ENCODE measurements at regions not wholly inside any gene's neighbourhood (a gene's known extent, or its start where the extent isn't known, plus 50 kb on each side); places are given as distances from the start of the nearest gene placed in this dataset.

- H2AFZ ChIP-seq (replicated peaks; ENCODE audit: low read length, poor library complexity), result no peak overlapping the region
These were observed 124.2 kb upstream of the TSPAN8 start for GRCh38 chr12:71282020-71282419.

More at GRCh38 chr12:71282020-71282419, 124.2 kb upstream of the TSPAN8 start:
- H3K23ac ChIP-seq (ENCODE audit: low read depth, low read length), result no peak overlapping the region
- no peak overlapping the region for H3K18ac ChIP-seq (ENCODE audit: low read depth, low read length)
- no peak overlapping the region for H4K8ac ChIP-seq (ENCODE audit: low read depth in 2 of 2, low read length in 2 of 2)
- H2BK120ac ChIP-seq (ENCODE audit: low read depth, low read length), result no peak overlapping the region
- DNase-seq, result no peak
- no peak overlapping the region for H2AK9ac ChIP-seq (replicated peaks; ENCODE audit: low read depth, low read length, poor library complexity)
- CTCF ChIA-PET, result no interaction called here
- H4K5ac ChIP-seq (ENCODE audit: low read depth, low read length), result no peak overlapping the region
- POLR2A ChIA-PET (ENCODE audit: unreplicated experiment), result no interaction called here
- H3K27ac ChIP-seq (ENCODE audit: insufficient read depth, low read length), result no peak overlapping the region
- H3K27me3 ChIP-seq (ENCODE audit: control insufficient read depth, insufficient read depth, low read length), result no peaks in the 10 kb centered on the region
- no peaks in the 10 kb centered on the region for H3K36me3 ChIP-seq (ENCODE audit: control insufficient read depth, insufficient read depth, low read length)
- H3K56ac ChIP-seq (ENCODE audit: extremely low read depth, insufficient read depth, low read length), result no peak overlapping the region
- no CpG with 5 or more reads among the region's 4 CpGs for WGBS, 2 experiments (ENCODE audit: extremely low coverage in 2 of 2, insufficient read length in 1 of 2)
- no peak overlapping the region for H3K4me2 ChIP-seq (ENCODE audit: low read depth, low read length)
- intact Hi-C loops (cut with micrococcal nuclease) (no loop called here), dilution Hi-C loops (cut with HindIII; ENCODE audit: low sequenced_read_pairs, unreplicated experiment) (no loop called here), in situ Hi-C loops (cut with MboI; ENCODE audit: low sequenced_read_pairs) (no loop called here)
- H3K9ac ChIP-seq (ENCODE audit: low read depth, low read length), result no peak overlapping the region
- no TSS peak for BruUV-seq (replicated peaks)
- no peak overlapping the region for H3K14ac ChIP-seq (replicated peaks; ENCODE audit: low read depth, low read length)
- H4K20me1 ChIP-seq (ENCODE audit: insufficient read depth, low read length), result no peaks in the 10 kb centered on the region
- H3K4me3 ChIP-seq (ENCODE audit: insufficient read depth, low read depth, low read length), result no peak overlapping the region
- H3K79me1 ChIP-seq (ENCODE audit: low read depth in 1 of 2, low read length in 2 of 2), result no peaks in the 10 kb centered on the region
- no peaks in the 10 kb centered on the region for H3K4me1 ChIP-seq (ENCODE audit: control insufficient read depth, insufficient read depth, low read length)
- no peak overlapping the region for H2BK5ac ChIP-seq (ENCODE audit: low read depth, low read length, poor library complexity, severe bottlenecking)
- no peak for ATAC-seq (ENCODE audit: low read depth)
- H2AK5ac ChIP-seq (ENCODE audit: low read depth, low read length), result no peak overlapping the region
- no peak overlapping the region for H2BK20ac ChIP-seq (ENCODE audit: low read depth, low read length)
- H4K91ac ChIP-seq (ENCODE audit: insufficient read depth, low read depth, low read length), result no peak overlapping the region
- H3K9me3 ChIP-seq (ENCODE audit: control insufficient read depth, insufficient read depth, low read length), result peaks cover 5% of the 10 kb centered on the region; the same call in 1 of the 2 replicates
- no peak overlapping the region for H2BK15ac ChIP-seq (ENCODE audit: low read depth, low read length)
- no peaks in the 10 kb centered on the region for H3K9me1 ChIP-seq (ENCODE audit: insufficient read depth, low read length)
- TF ChIP-seq, protein P1, sequence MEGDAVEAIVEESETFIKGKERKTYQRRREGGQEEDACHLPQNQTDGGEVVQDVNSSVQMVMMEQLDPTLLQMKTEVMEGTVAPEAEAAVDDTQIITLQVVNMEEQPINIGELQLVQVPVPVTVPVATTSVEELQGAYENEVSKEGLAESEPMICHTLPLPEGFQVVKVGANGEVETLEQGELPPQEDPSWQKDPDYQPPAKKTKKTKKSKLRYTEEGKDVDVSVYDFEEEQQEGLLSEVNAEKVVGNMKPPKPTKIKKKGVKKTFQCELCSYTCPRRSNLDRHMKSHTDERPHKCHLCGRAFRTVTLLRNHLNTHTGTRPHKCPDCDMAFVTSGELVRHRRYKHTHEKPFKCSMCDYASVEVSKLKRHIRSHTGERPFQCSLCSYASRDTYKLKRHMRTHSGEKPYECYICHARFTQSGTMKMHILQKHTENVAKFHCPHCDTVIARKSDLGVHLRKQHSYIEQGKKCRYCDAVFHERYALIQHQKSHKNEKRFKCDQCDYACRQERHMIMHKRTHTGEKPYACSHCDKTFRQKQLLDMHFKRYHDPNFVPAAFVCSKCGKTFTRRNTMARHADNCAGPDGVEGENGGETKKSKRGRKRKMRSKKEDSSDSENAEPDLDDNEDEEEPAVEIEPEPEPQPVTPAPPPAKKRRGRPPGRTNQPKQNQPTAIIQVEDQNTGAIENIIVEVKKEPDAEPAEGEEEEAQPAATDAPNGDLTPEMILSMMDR (conservative IDR thresholded peaks at IDR 0.05; ENCODE audit: low read depth, low read length), result no peak
- no peak for TF ChIP-seq MAFK (IDR thresholded peaks at IDR 0.05; ENCODE audit: low read depth, low read length)
- TF ChIP-seq BHLHE40 (IDR thresholded peaks at IDR 0.05; ENCODE audit: low read depth, low read length), result no peak
- TF ChIP-seq, protein P2, sequence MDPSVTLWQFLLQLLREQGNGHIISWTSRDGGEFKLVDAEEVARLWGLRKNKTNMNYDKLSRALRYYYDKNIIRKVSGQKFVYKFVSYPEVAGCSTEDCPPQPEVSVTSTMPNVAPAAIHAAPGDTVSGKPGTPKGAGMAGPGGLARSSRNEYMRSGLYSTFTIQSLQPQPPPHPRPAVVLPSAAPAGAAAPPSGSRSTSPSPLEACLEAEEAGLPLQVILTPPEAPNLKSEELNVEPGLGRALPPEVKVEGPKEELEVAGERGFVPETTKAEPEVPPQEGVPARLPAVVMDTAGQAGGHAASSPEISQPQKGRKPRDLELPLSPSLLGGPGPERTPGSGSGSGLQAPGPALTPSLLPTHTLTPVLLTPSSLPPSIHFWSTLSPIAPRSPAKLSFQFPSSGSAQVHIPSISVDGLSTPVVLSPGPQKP (IDR thresholded peaks at IDR 0.05; ENCODE audit: borderline replicate concordance, low read depth, low read length), result no peak
- no peak for TF ChIP-seq RAD21 (IDR thresholded peaks at IDR 0.05; ENCODE audit: low read length)
- no peak for TF ChIP-seq NFE2L2 (IDR thresholded peaks at IDR 0.05; ENCODE audit: low read depth, low read length)
- TF ChIP-seq, protein P3, sequence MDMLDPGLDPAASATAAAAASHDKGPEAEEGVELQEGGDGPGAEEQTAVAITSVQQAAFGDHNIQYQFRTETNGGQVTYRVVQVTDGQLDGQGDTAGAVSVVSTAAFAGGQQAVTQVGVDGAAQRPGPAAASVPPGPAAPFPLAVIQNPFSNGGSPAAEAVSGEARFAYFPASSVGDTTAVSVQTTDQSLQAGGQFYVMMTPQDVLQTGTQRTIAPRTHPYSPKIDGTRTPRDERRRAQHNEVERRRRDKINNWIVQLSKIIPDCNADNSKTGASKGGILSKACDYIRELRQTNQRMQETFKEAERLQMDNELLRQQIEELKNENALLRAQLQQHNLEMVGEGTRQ (IDR thresholded peaks at IDR 0.05; ENCODE audit: low read depth, low read length), result no peak
- TF ChIP-seq CEBPB (IDR thresholded peaks at IDR 0.05; ENCODE audit: low read depth, low read length), result no peak
- no peak for TF ChIP-seq SMC3 (IDR thresholded peaks at IDR 0.05; ENCODE audit: low read depth, low read length)
- TF ChIP-seq MXI1 (IDR thresholded peaks at IDR 0.05; ENCODE audit: borderline replicate concordance, low read depth, low read length), result no peak
- TF ChIP-seq RCOR1 (IDR thresholded peaks at IDR 0.05; ENCODE audit: insufficient replicate concordance, low read length), result no peak
- TF ChIP-seq POLR2A (IDR thresholded peaks at IDR 0.05; ENCODE audit: low read depth, low read length), result no peak
- TF ChIP-seq MAZ (IDR thresholded peaks at IDR 0.05; ENCODE audit: borderline replicate concordance, low read depth, low read length), result no peak
- no peak for TF ChIP-seq CHD1 (IDR thresholded peaks at IDR 0.05; ENCODE audit: low read depth, low read length)
- no peak overlapping the region for H3K4ac ChIP-seq (ENCODE audit: low read depth, low read length)

All from IMR-90 (cell line).